ENCODE measurements at regions not wholly inside any gene's neighbourhood (a gene's known extent, or its start where the extent isn't known, plus 50 kb on each side); places are given as distances from the start of the nearest gene placed in this dataset.
"Not testable (repeated sequence)": the region's sequence is repeated elsewhere in the genome, so short reads cannot be mapped to it uniquely, and the experiment has no call there.

DNA sequence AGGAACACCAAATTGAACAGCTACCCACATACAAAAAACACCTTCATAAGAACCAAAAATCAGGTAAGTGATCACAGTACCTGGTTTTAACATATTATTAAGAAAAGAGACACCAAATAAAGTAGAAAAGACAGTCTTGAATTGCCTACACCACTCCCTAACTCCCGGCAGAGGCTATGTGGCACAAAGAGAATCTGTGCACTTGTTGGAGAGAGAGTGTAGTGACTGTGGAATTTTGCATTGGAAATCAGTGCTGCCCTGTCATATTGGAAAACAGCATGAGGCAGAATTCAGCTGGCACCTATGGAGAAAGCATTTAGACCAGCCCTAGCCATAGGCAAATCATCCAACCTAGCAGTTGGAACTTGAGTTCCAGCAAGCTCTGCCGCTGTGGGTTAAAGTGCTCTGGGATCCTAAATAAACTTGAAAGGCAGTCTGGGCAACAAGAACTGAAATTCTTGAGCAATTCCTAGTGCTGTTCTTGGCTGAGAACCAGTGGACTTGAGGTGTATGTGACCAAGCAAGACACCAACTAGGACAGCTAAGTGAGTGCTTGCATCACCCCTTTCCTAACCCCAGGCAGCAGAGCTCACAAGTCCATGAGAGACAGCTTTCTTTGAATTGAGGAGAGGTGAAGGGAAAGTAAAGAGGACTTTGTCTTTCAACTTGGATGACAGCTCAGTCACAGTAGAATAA, 969.6 kb upstream of the ALCAM start:
- no peak for DNase-seq (ENCODE audit: low read depth)

- DNase-seq (ENCODE audit: low read depth), result no peak
These were observed 969.0 kb upstream of the ALCAM start for GRCh38 chr3:104397713-104398112.

DNA sequence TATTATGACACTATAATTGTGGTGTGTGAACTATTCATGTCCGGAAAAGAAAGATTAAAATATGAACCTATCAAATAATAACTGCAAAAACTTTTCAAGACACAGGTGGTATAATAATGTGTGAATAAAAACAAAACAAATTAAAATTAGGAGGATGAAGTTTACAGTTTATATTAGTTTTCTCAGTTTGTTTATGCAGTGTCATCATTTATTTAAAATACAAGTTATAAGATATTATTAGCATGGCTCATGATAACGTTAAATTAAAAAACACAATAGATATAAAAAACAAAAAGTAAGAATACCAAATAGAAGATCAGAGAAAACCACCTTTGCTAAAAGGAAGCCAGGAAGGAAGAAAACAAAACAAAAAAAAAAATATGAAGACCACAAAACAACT, 963.8 kb upstream of the ALCAM start:
- no peak for DNase-seq (ENCODE audit: low read depth)

DNA sequence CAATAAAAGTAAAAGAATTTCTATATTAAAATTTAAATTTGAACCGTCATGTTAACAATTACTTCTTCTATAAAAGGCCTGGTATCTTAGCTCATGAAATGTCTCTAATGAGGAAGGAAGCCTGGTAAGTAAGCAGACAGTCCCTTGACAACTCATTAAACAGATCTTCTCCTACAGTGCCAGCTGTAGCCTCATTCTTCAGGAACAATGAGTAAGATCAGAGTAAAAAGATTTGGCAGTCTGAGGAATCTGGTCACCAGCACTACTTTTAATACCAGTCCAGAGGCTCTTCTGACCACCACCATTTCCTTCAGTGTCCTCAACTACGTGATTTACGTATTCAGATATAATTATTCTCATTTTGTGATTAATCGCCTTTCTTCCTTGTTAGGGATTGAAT, 955.0 kb upstream of the ALCAM start:
- no peak for DNase-seq (ENCODE audit: low read depth)

DNA sequence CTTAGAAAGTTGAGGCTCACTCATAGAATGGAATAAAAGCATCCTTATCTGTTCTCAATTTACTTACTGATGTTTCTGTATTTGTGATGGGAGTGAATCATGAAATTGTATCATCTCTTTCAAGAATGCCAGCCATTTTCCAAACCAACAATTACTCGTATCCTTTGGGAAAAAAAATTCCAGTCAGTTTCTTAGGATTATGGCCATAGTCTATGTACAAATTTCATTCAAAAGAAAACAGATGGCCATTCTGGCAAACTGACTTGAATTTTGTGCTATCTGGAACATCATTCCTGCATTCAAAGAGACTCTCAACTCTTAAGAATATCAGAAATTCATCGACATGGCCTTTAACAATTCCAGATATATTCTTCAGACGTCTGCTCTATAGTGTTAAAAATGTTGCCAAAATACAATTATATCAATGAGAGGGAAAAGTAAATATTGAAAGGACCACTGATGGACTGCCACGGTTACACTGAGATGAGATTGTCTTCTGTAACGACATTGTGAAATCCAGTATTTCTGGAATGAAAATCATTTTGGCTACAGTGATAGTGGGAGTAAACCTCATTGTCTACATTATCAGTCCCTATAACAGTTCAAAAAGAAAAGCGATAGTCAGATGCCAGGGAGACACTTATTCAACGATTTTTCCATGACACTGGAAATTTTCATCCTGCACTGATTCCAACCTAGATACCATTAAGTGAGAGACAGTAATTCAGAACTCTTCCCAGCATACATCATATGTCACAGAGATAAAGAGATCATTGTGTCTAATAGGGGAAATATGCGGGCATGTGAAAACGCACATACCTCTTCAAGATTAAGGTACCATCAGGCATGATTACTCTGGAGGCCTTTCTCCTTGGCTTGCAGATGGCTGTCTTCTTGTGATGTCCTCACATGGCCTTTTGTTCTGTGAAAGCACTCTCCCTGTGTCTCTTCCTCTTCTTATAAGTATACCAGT, 953.8 kb upstream of the ALCAM start:
- no peak for DNase-seq (ENCODE audit: low read depth)

DNA sequence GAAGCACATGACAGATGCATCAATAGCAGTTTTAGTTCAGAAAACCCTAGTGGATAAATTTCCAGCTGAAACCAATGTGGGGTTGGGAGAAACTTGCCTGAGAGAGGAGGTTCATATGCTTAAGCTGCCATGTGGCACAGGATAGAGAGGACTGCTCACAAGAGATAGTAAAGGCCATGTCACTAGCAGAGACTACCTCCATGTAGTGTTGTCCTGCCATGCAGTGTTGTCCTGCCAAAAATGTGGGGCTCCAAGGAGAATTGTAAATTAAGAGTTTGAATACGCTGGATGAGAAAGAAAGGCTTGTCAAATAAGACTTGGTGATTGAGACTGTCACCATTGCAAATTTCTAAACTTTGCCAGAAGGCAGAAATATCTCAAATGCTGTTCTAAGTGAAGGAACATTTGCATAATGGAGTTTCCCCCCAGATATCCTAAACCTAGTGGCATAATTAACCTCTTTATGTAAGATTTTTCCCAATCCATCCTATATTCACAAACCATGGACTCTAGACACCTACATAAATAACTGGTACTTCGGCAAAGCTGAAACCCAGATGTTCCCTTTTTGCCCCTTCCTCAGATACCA, 938.3 kb upstream of the ALCAM start:
- no peak for DNase-seq (ENCODE audit: low read depth)

DNA sequence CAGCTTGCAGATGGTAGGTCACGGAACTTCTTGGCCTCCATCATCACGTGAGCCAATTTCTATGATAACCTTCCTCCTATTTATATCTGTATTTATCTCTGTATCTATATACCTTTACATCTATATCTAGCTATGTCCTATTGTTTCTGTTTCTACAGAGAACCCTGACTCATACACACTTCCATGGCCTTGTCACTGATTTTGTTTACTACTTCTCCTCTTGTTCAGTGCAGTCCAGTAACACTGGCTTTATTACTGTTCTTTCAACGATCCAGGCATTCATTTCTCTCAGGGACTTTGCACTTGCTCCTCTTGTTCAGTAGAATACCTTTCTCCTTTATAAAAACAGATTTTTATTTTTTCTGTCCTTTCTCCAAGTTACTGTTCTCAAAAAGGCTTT, 937.0 kb upstream of the ALCAM start:
- DNase-seq (ENCODE audit: low read depth), result no peak

GRCh38 chr3:104436506-104436905, 930.2 kb upstream of the ALCAM start:
- DNase-seq (ENCODE audit: low read depth), result no peak

DNA sequence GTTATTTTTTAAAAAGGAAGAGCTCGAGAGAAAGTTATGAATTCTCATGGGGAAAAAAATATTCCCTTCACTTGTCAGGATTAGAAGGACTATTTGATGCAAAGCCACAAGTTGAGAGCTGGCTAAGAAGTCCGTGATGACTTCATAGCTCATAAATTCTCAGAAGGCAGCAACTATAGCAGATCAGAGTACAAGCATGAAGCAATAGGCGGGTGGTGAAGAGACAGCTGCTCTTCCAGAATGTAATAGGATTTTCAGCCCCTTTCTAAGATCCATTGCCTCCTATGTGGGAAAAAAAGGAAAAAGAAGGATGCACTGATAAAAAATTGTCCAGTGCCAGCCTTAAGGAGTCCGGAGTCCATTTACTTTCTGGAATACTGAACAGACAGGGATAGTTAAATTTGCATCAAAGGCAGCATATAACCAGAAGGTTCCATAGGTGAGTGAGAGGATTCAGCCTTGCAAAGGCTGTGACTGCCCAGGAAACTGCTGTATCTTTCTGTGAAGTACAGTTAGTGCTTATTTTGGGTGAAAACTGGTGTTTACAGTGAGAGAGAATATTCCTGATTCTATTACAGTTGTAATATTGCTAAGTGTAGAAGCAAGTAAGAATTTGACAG, 929.5 kb upstream of the ALCAM start:
- DNase-seq (ENCODE audit: low read depth), result no peak

GRCh38 chr3:104437891-104438290, 928.8 kb upstream of the ALCAM start:
- DNase-seq (ENCODE audit: low read depth), result no peak

DNA sequence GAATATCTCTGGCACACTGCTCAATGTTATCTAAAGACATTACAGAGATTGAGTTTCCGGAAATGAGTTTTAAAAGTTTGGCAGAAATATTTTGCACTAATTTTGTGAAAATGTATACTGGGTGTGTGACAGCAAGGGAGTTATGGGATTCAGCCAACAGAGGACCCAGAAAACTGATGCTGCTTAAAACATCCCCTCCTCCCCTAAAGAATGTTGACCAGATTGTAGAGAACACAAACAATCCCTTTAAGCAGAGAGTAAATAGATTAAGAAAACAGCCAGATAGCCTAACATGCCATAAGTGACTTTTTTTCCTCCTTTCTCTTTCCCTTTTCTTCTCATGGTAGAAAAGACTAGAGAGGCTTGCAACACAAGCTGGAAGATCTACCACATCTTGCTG, 928.0 kb upstream of the ALCAM start:
- no peak for DNase-seq (ENCODE audit: low read depth)

GRCh38 chr3:104445252-104445919, 921.3 kb upstream of the ALCAM start:
- DNase-seq (ENCODE audit: low read depth), result not testable (repeated sequence)

DNA sequence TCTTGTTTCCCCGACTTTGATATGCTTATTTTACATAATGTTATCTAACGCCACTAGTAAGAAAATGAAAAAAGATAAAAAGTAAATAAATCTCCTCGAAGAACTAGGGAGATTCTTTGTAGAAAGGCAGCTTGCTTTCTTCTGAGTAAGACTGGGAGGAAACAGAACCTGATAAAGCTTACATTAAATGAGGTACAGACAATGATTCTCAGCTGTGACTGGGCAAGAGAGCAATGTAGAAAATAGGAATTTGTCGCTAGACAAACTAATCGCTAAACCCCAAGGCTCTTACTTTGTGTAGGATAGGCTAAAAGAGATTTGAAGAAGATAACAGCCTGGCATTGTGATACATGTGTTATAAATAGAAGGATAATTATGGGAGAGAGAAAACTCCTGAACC, 919.0 kb upstream of the ALCAM start:
- DNase-seq (ENCODE audit: low read depth), result no peak

DNA sequence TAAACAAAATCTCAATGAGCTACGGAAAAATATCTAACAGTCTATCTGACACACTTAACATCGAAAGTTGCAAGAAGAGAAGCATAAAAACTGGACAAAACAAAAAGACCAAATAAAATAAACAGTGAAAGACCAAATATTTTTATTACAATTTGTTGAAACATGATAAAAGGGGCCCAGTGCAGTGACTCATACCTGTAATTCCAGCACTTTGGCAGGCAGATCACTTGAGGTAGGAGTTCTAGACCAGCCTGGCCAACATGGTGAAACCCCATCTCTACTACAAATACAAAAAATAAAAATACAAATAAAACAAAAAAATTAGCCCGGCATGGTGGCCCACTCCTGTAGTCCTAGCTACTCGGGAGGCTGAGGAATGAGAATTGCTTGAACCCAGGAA, 914.0 kb upstream of the ALCAM start:
- no peak for DNase-seq (ENCODE audit: low read depth)

DNA sequence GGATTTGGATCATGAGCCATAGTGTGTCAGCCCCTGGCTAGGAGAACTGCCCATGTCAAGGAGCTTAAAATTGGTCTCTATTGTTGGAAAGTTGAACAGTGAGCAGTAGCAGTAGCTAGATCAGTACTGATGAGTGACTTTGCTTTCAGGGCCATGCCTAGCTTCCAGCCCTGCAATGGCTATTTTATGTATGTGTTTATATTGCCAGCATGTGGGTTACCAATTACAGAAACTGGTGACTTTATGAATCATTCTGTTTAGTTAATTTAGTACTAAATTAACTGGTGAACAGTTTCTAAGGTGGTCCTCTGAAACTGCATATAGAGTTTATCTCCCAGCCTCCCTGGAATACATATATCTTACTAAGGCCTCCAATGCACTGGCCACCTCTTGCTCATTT, 908.1 kb upstream of the ALCAM start:
- no peak for DNase-seq (ENCODE audit: low read depth)

DNA sequence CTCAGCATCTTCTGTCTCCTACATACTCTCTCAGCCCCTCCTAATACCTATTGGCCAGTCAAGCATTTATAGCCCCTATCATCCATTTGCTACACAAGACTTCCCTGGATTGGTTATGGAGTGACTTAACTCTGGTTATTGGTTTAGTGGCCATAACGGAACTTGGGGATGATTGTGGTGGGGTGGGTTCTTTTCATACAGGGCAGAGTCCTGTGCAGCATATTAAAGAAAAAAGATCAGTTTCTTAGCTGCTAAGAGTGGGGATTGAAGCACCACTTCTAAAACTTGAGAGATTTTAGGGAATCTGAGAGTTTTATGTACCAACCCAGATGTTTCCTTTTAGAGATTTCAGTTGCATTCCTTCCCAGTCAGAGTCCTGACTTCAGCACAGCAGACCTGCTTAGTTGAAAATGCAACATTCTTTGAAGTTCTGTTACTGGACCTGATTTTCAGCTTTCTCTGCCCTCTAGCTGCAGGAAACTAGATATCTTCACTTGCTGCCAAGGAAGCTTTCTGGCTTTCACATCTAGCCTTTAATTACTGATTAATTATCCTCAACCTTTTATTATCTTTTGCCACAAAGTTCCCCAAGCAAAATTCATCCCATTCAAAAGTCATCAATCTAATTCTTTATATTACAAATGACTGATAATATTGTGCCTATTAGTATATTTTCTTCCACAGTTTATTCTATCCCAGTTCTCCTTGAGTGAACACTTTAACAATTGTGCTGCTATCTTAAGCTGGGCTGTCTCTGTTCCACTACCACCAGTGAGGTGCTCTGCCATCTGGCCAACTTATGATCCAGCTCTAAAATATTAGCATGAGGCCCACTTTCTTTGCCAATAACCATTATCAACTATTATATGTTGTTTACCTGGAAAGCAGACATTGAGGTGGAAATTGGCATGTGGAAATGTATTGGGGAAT, 906.0 kb upstream of the ALCAM start:
- no peak for DNase-seq (ENCODE audit: low read depth)

DNA sequence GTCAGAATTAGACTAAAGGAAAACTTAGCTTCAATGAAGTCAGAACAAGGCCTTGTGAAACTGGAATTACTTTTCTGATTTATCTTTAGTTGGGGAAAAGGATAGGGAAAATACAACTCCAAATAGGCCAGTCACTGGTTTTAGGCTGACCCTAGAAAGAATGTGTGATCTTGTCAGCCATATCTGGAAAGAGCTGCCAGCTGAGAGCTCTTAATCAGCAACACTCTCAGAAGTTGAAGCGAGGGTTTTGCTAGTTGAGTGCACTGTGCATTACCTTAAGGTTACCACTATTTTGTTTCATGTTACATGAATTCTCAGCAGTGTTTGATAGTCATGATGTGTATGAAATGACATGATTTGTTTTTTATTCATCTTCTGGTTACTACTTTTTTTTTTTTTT, 905.3 kb upstream of the ALCAM start:
- no peak for DNase-seq (ENCODE audit: low read depth)

DNA sequence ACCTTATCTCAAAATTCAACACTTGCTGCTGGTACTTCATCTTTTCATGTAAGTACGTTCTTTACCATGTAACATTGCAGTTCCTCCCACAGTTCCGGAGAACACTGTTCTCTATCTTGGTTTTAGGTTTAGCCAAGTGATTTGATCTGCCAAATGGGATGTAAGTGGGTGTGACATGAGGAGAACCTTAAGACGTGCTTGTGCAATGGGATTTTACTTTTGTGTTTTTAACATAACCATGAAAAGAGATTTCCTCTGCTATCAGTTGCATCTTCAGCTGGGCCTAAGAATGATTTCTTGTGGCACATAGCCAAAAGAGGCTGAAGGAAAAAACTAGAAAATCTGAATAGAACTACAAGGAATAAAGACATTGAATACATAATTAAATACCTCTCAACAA, 894.5 kb upstream of the ALCAM start:
- no peak for DNase-seq (ENCODE audit: low read depth)

- no peak for DNase-seq (ENCODE audit: low read depth)
These were observed 892.7 kb upstream of the ALCAM start for GRCh38 chr3:104474011-104474410.

- no peak for DNase-seq (ENCODE audit: low read depth)
These were observed 863.7 kb upstream of the ALCAM start for GRCh38 chr3:104503022-104503421.
